Cardiac fibroblast (primary cell): ENCODE measurements at regions not wholly inside any gene's neighbourhood (a gene's known extent, or its start where the extent isn't known, plus 50 kb on each side); places are given as distances from the start of the nearest gene placed in this dataset.
A peak's percentile ranks its signal among the peaks of the same experiment; 100 is the strongest.

ENCODE experiments used
- DNase-seq, 2 donors: peaks; one replicate each; pipeline versions ENCODE4 v3.0.0 to v3.0.0-alpha.2; 2010; ENCODE audit warnings: low read depth in 2 of 2
- H3K4me3 ChIP-seq, 2 donors: replicated peaks in 1 of 2; 1 replicate in 1 of 2; 2 replicates in 1 of 2; pipeline ENCODE4 v1.5.1; 2011; ENCODE audit warnings: low read depth in 2 of 2, low read length in 2 of 2, mild to moderate bottlenecking in 2 of 2, moderate library complexity in 1 of 2
- TF ChIP-seq, protein P1 (sequence below): IDR thresholded peaks from one replicate; pipeline ENCODE4 v1.5.1; 2011; ENCODE audit warnings: low read depth, mild to moderate bottlenecking, low read length, inconsistent platforms

DNA sequence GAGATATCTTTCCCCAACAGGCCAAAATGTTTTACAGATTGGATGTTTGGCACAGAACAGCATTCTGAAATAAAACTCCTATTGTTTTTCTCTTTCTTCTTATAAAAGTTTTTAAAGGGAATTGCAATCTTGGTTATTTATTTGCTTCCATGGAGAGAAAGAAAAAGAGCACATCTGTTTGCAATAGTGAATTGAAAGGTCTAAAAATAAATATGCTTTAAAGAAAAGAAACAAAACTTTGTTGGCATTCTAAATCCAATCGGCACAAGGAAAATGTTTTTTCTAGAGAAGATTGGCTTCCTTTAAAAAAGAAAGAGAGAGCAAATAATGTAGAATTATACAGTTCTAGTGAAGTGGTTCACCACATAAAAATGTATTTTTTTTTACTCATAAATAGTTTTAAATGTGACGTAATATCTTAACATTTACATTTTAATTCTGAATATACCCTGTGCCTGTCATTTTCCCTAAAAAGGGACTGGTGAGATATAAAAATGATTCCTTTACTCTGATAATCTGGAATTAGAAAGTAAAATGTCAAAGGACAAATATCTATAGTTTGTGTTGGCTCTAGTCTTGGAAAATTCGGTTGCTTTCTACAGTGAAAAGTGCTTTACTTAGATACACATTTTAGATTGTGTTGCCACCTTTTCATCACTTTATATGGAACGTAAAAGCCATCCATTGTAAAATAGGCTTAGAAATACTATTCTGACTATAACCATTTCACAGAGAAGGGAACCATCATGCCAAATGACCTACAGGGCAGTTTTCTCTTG lies 257.4 kb upstream of the CBLB start:
- peak in 1 of 2 donors; percentile 17 for DNase-seq
- TF ChIP-seq, protein P1, sequence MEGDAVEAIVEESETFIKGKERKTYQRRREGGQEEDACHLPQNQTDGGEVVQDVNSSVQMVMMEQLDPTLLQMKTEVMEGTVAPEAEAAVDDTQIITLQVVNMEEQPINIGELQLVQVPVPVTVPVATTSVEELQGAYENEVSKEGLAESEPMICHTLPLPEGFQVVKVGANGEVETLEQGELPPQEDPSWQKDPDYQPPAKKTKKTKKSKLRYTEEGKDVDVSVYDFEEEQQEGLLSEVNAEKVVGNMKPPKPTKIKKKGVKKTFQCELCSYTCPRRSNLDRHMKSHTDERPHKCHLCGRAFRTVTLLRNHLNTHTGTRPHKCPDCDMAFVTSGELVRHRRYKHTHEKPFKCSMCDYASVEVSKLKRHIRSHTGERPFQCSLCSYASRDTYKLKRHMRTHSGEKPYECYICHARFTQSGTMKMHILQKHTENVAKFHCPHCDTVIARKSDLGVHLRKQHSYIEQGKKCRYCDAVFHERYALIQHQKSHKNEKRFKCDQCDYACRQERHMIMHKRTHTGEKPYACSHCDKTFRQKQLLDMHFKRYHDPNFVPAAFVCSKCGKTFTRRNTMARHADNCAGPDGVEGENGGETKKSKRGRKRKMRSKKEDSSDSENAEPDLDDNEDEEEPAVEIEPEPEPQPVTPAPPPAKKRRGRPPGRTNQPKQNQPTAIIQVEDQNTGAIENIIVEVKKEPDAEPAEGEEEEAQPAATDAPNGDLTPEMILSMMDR, result no peak
- H3K4me3 ChIP-seq, result no peak overlapping the region

DNA sequence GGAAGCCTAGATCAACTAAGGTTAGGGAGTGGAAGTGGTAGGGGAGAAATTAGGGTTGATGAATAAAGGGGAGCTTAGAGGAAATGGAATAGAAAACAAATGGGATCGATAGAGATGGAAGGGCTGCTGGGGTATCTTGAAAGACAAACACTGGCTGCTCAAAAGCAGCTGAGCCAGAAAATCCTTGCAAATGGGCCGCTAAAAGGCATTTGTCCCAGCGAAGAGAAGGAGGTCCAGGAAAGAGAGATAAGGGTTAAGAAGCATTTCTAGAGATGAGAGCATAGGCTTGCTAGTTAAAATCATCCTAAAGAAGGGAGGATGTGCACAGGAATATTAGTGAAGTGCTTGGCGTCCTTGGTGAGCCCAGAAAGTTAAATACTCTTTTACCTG lies 258.0 kb upstream of the CBLB start:
- DNase-seq, result no peak
- TF ChIP-seq, protein P1, result no peak
- no peak overlapping the region for H3K4me3 ChIP-seq

DNA sequence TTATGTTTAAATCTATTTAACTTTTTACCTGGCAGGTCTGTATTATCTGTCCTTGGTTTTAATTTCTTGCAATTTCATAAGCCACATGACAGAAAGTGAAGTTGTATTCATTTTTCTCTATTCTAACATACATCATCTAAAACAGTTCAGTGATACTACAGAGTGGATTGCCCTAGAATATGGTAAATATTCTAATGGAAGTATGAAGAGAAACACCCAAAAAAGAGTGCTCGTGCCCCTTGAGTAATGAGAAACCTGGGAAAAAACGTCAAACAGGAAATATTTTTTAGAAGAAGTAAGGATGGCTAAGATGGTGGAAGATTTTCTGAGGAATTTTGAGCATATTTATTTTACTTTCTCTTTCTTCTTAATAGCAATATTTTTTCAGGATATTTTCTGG lies 261.1 kb upstream of the CBLB start:
- H3K4me3 ChIP-seq, result no peak overlapping the region
- no peak for DNase-seq
- TF ChIP-seq, protein P1, result no peak

DNA sequence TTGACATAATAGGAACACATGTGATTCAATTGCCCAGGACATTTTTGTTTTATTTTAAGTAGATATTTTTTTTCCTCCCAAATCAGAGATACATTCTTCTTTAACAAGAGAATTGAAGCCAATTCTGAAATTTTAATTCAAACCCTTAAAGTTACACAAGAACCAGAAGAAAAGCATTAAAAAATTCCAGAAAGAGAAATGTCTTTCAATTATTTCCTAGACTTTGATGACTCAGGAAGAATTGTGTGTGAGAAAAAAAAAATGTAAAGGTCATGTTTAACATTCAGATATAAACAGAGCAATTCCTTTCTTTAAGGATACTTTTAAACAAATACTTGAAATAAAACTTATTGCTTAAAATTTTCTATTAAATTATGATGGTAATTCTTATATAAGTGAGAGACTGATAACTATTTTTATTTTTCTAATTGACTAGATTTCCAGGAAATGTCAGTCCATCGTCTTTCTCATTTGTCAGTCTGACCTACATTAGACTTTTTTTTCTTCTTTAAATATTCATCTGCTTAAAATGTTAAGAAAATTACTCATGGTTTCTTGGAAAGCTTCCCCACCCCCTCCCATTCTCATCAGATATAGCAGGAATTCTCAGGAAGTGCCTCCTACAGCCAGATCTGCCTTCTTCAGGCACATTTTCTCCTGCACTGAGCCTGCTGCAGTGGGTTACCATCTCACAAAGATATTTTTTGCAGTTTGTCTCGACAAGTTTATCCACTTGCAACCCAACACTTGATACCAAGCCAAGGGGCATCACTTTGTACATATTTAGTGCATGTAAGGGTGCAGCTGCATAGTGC lies 261.8 kb upstream of the CBLB start:
- DNase-seq, result peak; percentile 81 to 91
- TF ChIP-seq, protein P1, result no peak

DNA sequence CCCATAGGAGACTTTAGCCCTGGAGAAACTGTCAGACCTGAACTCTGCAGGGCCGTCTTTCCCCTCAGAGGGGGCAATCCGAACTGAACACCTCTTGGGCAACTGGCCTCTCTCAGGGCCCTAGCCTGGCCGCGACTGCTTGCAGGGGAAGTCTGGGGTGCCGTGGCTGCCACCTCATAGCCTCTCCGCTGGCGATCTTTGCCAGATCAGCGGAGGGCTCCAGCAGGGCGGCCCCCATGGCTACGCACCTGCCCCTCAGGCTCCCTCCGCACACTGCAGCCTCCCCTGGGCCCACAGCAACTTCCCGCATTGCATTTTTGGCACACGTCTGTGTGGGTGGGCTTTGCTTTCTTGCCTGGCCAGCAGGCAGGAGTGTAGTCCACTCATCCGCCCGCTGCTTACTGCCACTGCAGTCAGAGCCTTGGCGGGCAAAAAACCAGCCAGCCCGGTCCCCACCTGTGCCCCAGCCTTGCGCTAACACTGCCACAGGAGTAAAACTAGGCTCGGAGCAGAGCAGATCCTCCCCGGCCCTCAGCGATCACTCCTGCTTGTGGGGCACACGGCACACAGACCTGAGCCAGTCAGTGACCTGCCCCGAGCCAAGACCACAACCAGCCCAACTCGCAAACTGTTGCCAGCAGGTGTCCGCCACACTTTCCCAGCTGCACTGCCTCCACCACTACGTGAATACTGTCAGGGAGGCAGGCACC lies 266.8 kb upstream of the CBLB start:
- DNase-seq, result no peak
- TF ChIP-seq, protein P1, result no peak
- no peak overlapping the region for H3K4me3 ChIP-seq

More for the DNA sequence above, 261.8 kb upstream of the CBLB start:
- H3K4me3 ChIP-seq, result no peak overlapping the region

DNA sequence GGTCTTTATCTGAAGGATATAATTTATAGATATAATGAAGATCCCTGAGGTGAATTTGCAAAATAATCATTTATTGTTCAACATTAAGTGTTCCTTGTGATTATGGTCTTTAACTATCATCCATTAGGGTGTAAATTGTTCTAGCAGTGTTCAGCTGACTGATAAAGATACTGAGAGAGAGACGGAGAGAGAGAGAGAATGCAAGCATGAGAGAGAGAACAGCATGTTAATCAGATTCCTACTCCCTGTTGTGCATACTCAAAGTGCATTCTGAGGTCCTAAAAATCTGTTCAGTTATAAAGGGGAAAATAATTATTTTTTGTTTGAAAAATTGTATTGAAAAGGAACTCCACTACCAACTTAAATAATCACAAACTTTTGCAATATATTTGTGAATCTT lies 271.0 kb upstream of the CBLB start:
- H3K4me3 ChIP-seq, result no peak overlapping the region
- DNase-seq, result no peak
- TF ChIP-seq, protein P1, result no peak
